BLaER1 treated with 17β-estradiol and CSF1 and Interleukin-3, amounts not matched to agents 10 nM and 100 nM (cell line): ENCODE measurements at regions not wholly inside any gene's neighbourhood (a gene's known extent, or its start where the extent isn't known, plus 50 kb on each side); places are given as distances from the start of the nearest gene placed in this dataset.
"Not testable (repeated sequence)": the region's sequence is repeated elsewhere in the genome, so short reads cannot be mapped to it uniquely, and the experiment has no call there.

Experiments used
- H3K27ac ChIP-seq, 11 experiments: shearing (Covaris generic); formaldehyde crosslinking; 2 replicates each; pipeline ENCODE4 v1.8.1; 2022
- H3K27me3 ChIP-seq, 11 experiments: shearing (Covaris generic); formaldehyde crosslinking; 2 replicates each; pipeline ENCODE4 v1.8.1; 2022
- H3K36me3 ChIP-seq, 11 experiments: shearing (Covaris generic); formaldehyde crosslinking; 2 replicates each; pipeline ENCODE4 v1.8.1; 2022
- H3K4me1 ChIP-seq, 10 experiments: shearing (Covaris generic); formaldehyde crosslinking; 2 replicates each; pipeline ENCODE4 v1.8.1; 2022
- H3K4me2 ChIP-seq, 11 experiments: shearing (Covaris generic); formaldehyde crosslinking; 2 replicates each; pipeline ENCODE4 v1.8.1; 2022
- H3K4me3 ChIP-seq, 10 experiments: shearing (Covaris generic); formaldehyde crosslinking; 2 replicates each; pipeline ENCODE4 v1.8.1; 2022
- H3K9ac ChIP-seq, 11 experiments: shearing (Covaris generic); formaldehyde crosslinking; 2 replicates each; pipeline ENCODE4 v1.8.1; 2022
- H3K9me3 ChIP-seq, 11 experiments: shearing (Covaris generic); formaldehyde crosslinking; replicated peaks in 1 of 11; 2 replicates each; pipeline ENCODE4 v1.8.1; 2022
- H4K20me1 ChIP-seq, 11 experiments: shearing (Covaris generic); formaldehyde crosslinking; 2 replicates each; pipeline ENCODE4 v1.8.1; 2022
- Cebpa-rat ChIP-seq, 11 experiments: shearing (Covaris generic); IDR thresholded peaks; 2 replicates each; pipeline ENCODE4 v1.8.1; 2022

- TF ChIP-seq Cebpa-rat (IDR thresholded peaks at IDR 0.05), result no peak
- peaks cover 0 to 6% (median 0%) of the 10 kb centered on the region in 11 experiments; a peak in 2 of 22 replicates for H3K9me3 ChIP-seq
- H3K27me3 ChIP-seq, result no peaks in the 10 kb centered on the region
- no peaks in the 10 kb centered on the region for H4K20me1 ChIP-seq
- H3K4me1 ChIP-seq, result no peaks in the 10 kb centered on the region
- H3K4me3 ChIP-seq, result no peak overlapping the region
- H3K9ac ChIP-seq, result no peak overlapping the region
- H3K36me3 ChIP-seq, result no peaks in the 10 kb centered on the region
- no peak overlapping the region for H3K4me2 ChIP-seq
- H3K27ac ChIP-seq, result no peak overlapping the region
Measured at GRCh38 chr12:62045211-62045610, 215.0 kb upstream of the USP15 start.

- no peak overlapping the region for H3K4me3 ChIP-seq
- no peaks in the 10 kb centered on the region for H3K36me3 ChIP-seq
- no peak overlapping the region for H3K4me2 ChIP-seq
- no peaks in the 10 kb centered on the region; a peak in 1 of 22 replicates for H4K20me1 ChIP-seq
- no peaks in the 10 kb centered on the region for H3K27me3 ChIP-seq
- H3K27ac ChIP-seq, result no peak overlapping the region
- no peaks in the 10 kb centered on the region for H3K4me1 ChIP-seq
- no peak for TF ChIP-seq Cebpa-rat (IDR thresholded peaks at IDR 0.05)
- H3K9me3 ChIP-seq, result no peaks in the 10 kb centered on the region
- H3K9ac ChIP-seq, result no peak overlapping the region
Measured at GRCh38 chr12:62050785-62051184, 209.4 kb upstream of the USP15 start.

- H3K9ac ChIP-seq, result no peak overlapping the region
- H4K20me1 ChIP-seq, result no peaks in the 10 kb centered on the region
- no peaks in the 10 kb centered on the region for H3K27me3 ChIP-seq
- H3K4me3 ChIP-seq, result no peak overlapping the region
- no peaks in the 10 kb centered on the region for H3K9me3 ChIP-seq
- TF ChIP-seq Cebpa-rat (IDR thresholded peaks at IDR 0.05), result no peak
- no peaks in the 10 kb centered on the region for H3K36me3 ChIP-seq
- H3K27ac ChIP-seq, result no peak overlapping the region
- no peak overlapping the region for H3K4me2 ChIP-seq
- H3K4me1 ChIP-seq, result no peaks in the 10 kb centered on the region
Measured at GRCh38 chr12:62069976-62070375, 190.2 kb upstream of the USP15 start.

- H3K27ac ChIP-seq, H3K9me3 ChIP-seq, H3K9ac ChIP-seq, H3K4me2 ChIP-seq, H3K36me3 ChIP-seq, H4K20me1 ChIP-seq, H3K27me3 ChIP-seq, H3K4me3 ChIP-seq: not testable (repeated sequence)
- peaks cover 0 to 12% (median 0%) of the 10 kb centered on the region in 10 experiments; a peak in 2 of 20 replicates for H3K4me1 ChIP-seq
Measured at GRCh38 chr12:62073236-62073635, 187.0 kb upstream of the USP15 start.

GRCh38 chr12:62075870-62076269, 184.3 kb upstream of the USP15 start:
- Histone ChIP-seq H3K4me1 (peaks cover 0 to 12% (median 0%) of the 10 kb centered on the region in 10 experiments; a peak in 2 of 20 replicates), H3K27ac (no peak overlapping the region), H3K36me3 (no peaks in the 10 kb centered on the region), H3K4me3 (no peak overlapping the region), H3K9me3 (no peaks in the 10 kb centered on the region), H4K20me1 (no peaks in the 10 kb centered on the region), H3K9ac (no peak overlapping the region), H3K4me2 (0 out of 22 replicates have a peak overlapping the region, but pooled peaks of 1 of the 11 experiments have one; percentile 1), H3K27me3 (no peaks in the 10 kb centered on the region)
- no peak for TF ChIP-seq Cebpa-rat (IDR thresholded peaks at IDR 0.05)

- H3K27me3 ChIP-seq, result no peaks in the 10 kb centered on the region
- H3K4me2 ChIP-seq, result no peak overlapping the region
- no peaks in the 10 kb centered on the region for H4K20me1 ChIP-seq
- TF ChIP-seq Cebpa-rat (IDR thresholded peaks at IDR 0.05), result no peak
- H3K4me1 ChIP-seq, result peaks cover 0 to 12% (median 0%) of the 10 kb centered on the region in 10 experiments; a peak in 2 of 20 replicates
- H3K36me3 ChIP-seq, result no peaks in the 10 kb centered on the region
- H3K9ac ChIP-seq, result no peak overlapping the region
- H3K27ac ChIP-seq, result no peak overlapping the region
- H3K9me3 ChIP-seq, result no peaks in the 10 kb centered on the region
- H3K4me3 ChIP-seq, result no peak overlapping the region
Measured at GRCh38 chr12:62078020-62078419, 182.2 kb upstream of the USP15 start.

- no peak for TF ChIP-seq Cebpa-rat (IDR thresholded peaks at IDR 0.05)
- Histone ChIP-seq H3K27ac (no peak overlapping the region), H3K9ac (no peak overlapping the region), H3K4me3 (no peak overlapping the region), H4K20me1 (no peaks in the 10 kb centered on the region), H3K27me3 (no peaks in the 10 kb centered on the region), H3K36me3 (no peaks in the 10 kb centered on the region), H3K4me2 (no peak overlapping the region), H3K4me1 (no peaks in the 10 kb centered on the region), H3K9me3 (peaks cover 0 to 12% (median 0%) of the 10 kb centered on the region in 11 experiments; a peak in 5 of 22 replicates)
Measured at GRCh38 chr12:62082448-62082847, 177.8 kb upstream of the USP15 start.

- H3K27me3 ChIP-seq, result no peaks in the 10 kb centered on the region
- no peaks in the 10 kb centered on the region for H3K9me3 ChIP-seq
- no peak overlapping the region for H3K4me3 ChIP-seq
- H3K36me3 ChIP-seq, result no peaks in the 10 kb centered on the region
- no peak overlapping the region for H3K27ac ChIP-seq
- 0 out of 20 replicates have a peak, but pooled peaks cover 0 to 4% (median 0%) of the 10 kb centered on the region in 10 experiments for H3K4me1 ChIP-seq
- H3K9ac ChIP-seq, result no peak overlapping the region
- H4K20me1 ChIP-seq, result no peaks in the 10 kb centered on the region
- no peak for TF ChIP-seq Cebpa-rat (IDR thresholded peaks at IDR 0.05)
- no peak overlapping the region for H3K4me2 ChIP-seq
Measured at GRCh38 chr12:62098132-62098531, 162.1 kb upstream of the USP15 start.

- Histone ChIP-seq H3K9me3 (no peaks in the 10 kb centered on the region), H3K27ac (no peak overlapping the region), H3K4me3 (no peak overlapping the region), H3K9ac (no peak overlapping the region), H4K20me1 (no peaks in the 10 kb centered on the region), H3K36me3 (no peaks in the 10 kb centered on the region), H3K27me3 (no peaks in the 10 kb centered on the region), H3K4me2 (no peak overlapping the region), H3K4me1 (0 out of 20 replicates have a peak, but pooled peaks cover 0 to 4% (median 0%) of the 10 kb centered on the region in 10 experiments)
- no peak for TF ChIP-seq Cebpa-rat (IDR thresholded peaks at IDR 0.05)
Measured at GRCh38 chr12:62103748-62104147, 156.5 kb upstream of the USP15 start.

GRCh38 chr12:62106547-62107185, 153.5 kb upstream of the USP15 start:
- Histone ChIP-seq H3K27me3 (no peaks in the 10 kb centered on the region), H3K4me1 (0 out of 20 replicates have a peak, but pooled peaks cover 0 to 3% (median 0%) of the 10 kb centered on the region in 10 experiments), H3K27ac (no peak overlapping the region), H3K36me3 (no peaks in the 10 kb centered on the region), H4K20me1 (no peaks in the 10 kb centered on the region), H3K4me2 (no peak overlapping the region), H3K4me3 (no peak overlapping the region), H3K9me3 (no peaks in the 10 kb centered on the region), H3K9ac (no peak overlapping the region)
- TF ChIP-seq Cebpa-rat (IDR thresholded peaks at IDR 0.05), result no peak
